ENCODE measurements at regions not wholly inside any gene's neighbourhood (a gene's known extent, or its start where the extent isn't known, plus 50 kb on each side); places are given as distances from the start of the nearest gene placed in this dataset.

- TF ChIP-seq CTCF (conservative IDR thresholded peaks at IDR 0.05) (no peak), ZFX (IDR thresholded peaks at IDR 0.05) (no peak)
Measured at GRCh38 chrX:80290834-80291233, 129.4 kb upstream of the TENT5D start.
